PC-3 (cell line): ENCODE measurements at regions not wholly inside any gene's neighbourhood (a gene's known extent, or its start where the extent isn't known, plus 50 kb on each side); places are given as distances from the start of the nearest gene placed in this dataset.

Source experiments
- ATAC-seq: fragments of 200-7000 bp; cut with Tn5 transposase; 2 replicates; pipeline ENCODE4 v1.9.1; 2020; ENCODE audit warnings: mild to moderate bottlenecking, moderate library complexity
- BruUV-seq: library from RNA; stranded (reverse); fragments of 400-500 nt; replicated peaks from 2 replicates; lab custom pipeline; 2021; lab: Mats Ljungman, UMichigan
- CTCF ChIA-PET: fragments of 300-600 bp; sonication (Branson Sonifier 250); formaldehyde crosslinking; loops from one replicate; lab custom pipeline; 2022; ENCODE audit warnings: antibody characterized with exemption; lab: Charles Lee
- POLR2A ChIA-PET: fragments of 300-600 bp; sonication (Branson Sonifier 250); formaldehyde crosslinking; loops from one replicate; lab custom pipeline; 2022; ENCODE audit warnings: antibody characterized with exemption; ENCODE audit not compliant: unreplicated experiment; lab: Charles Lee
- DNase-seq: peaks from one replicate; pipeline ENCODE4 v3.0.0-alpha.2; 2015
- H2AFZ ChIP-seq: fragments of 300-600 bp; sonication (generic); 2 replicates; pipeline ENCODE4 v1.6.0; 2016; ENCODE audit warnings: antibody characterized with exemption, low read length
- H3F3A ChIP-seq: fragments of 300-600 bp; sonication (generic); one replicate; pipeline ENCODE4 v1.6.0; 2017; ENCODE audit warnings: antibody characterized with exemption, low read length, control low read depth, mild to moderate bottlenecking; ENCODE audit not compliant: unreplicated experiment
- H3K27ac ChIP-seq: fragments of 300-600 bp; sonication (generic); 2 replicates; pipeline ENCODE4 v1.5.1; 2016; ENCODE audit warnings: mild to moderate bottlenecking, low read length
- H3K27me3 ChIP-seq: fragments of 300-600 bp; sonication (generic); 2 replicates; pipeline ENCODE4 v1.6.1; 2016; ENCODE audit warnings: low read length, mixed read lengths
- H3K36me3 ChIP-seq: fragments of 300-600 bp; sonication (generic); 2 replicates; pipeline ENCODE4 v1.6.1; 2016; ENCODE audit warnings: low read depth, mixed run types, low read length, mixed read lengths
- H3K4me1 ChIP-seq: fragments of 300-600 bp; sonication (generic); 2 replicates; pipeline ENCODE4 v1.5.1; 2016; ENCODE audit warnings: low read length; ENCODE audit not compliant: insufficient read depth
- H3K4me2 ChIP-seq: fragments of 300-600 bp; sonication (generic); 2 replicates; pipeline ENCODE4 v1.6.0; 2016; ENCODE audit warnings: low read length
- H3K4me3 ChIP-seq: fragments of 300-600 bp; sonication (generic); 2 replicates; pipeline ENCODE4 v1.5.1; 2016; ENCODE audit warnings: mild to moderate bottlenecking, low read length, mixed read lengths
- H3K79me2 ChIP-seq: fragments of 300-600 bp; sonication (generic); 2 replicates; pipeline ENCODE4 v1.6.1; 2017; ENCODE audit warnings: low read length, mixed read lengths
- H3K9ac ChIP-seq: fragments of 300-600 bp; sonication (generic); 2 replicates; pipeline ENCODE4 v1.6.0; 2016; ENCODE audit warnings: mild to moderate bottlenecking, low read length
- H3K9me2 ChIP-seq: fragments of 300-600 bp; sonication (generic); replicated peaks from 2 replicates; pipeline ENCODE4 v1.6.1; 2016; ENCODE audit warnings: mixed run types, low read length, mixed read lengths
- H3K9me3 ChIP-seq: fragments of 300-600 bp; sonication (generic); 2 replicates; pipeline ENCODE4 v1.6.1; 2016; ENCODE audit warnings: low read length, mixed read lengths
- H4K20me1 ChIP-seq: fragments of 300-600 bp; sonication (generic); 2 replicates; pipeline ENCODE4 v1.6.1; 2016; ENCODE audit warnings: low read length, mixed read lengths
- EZH2 ChIP-seq: fragments of 300-600 bp; sonication (generic); IDR thresholded peaks from one replicate; pipeline ENCODE4 v1.6.1; 2017; ENCODE audit warnings: antibody characterized with exemption, mild to moderate bottlenecking, low read length; ENCODE audit not compliant: unreplicated experiment
- EZH2phosphoT487 ChIP-seq: fragments of 300-600 bp; sonication (generic); IDR thresholded peaks from 2 replicates; pipeline ENCODE4 v1.6.1; 2018; ENCODE audit warnings: mild to moderate bottlenecking, antibody characterized with exemption, low read length, borderline replicate concordance
- intact Hi-C: fragments of 100-400 bp; cut with micrococcal nuclease; formaldehyde crosslinking; loops from 2 replicates; pipeline ENCODE4 v1.9.0; 2023
- TF ChIP-seq, protein P1 (sequence below): fragments of 300-600 bp; sonication (generic); conservative IDR thresholded peaks from 2 replicates; pipeline ENCODE4 v1.5.1; 2017; ENCODE audit warnings: antibody characterized with exemption, low read depth, mild to moderate bottlenecking, low read length

DNA sequence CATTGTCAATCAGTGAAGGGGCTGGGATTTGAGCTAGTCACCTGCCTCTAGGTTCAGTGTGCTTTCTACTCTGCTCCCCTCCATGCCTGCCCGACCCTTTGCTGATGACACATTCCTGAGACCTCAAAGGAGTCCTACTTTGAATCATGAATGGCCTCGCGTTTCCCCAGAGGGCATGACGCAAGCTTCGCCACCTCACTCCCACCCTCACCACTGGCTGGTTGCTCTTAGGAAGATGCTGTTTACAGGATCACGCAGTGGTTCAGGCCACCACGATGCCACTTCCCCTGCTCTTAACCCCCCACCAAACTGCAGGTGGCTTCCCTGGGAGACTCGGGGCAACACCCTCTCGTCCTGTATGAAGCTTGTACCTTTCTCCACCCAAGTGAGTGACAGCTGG is 62.9 kb upstream of the B3GAT1 start:
- H3K9ac ChIP-seq, result no peak overlapping the region
- H3K4me2 ChIP-seq, result no peak overlapping the region
- ChIA-PET CTCF (no interaction called here), POLR2A (no interaction called here)
- intact Hi-C loops, result no loop called here
- DNase-seq (no peak), ATAC-seq (no peak)
- H3K27ac ChIP-seq, result no peak overlapping the region
- no peaks in the 10 kb centered on the region for H3K79me2 ChIP-seq
- no peaks in the 10 kb centered on the region for H3K4me1 ChIP-seq
- BruUV-seq, result no TSS peak
- no peaks in the 10 kb centered on the region for H3K9me2 ChIP-seq
- H3K4me3 ChIP-seq, result no peak overlapping the region
- TF ChIP-seq EZH2, result no peak
- no peak for TF ChIP-seq EZH2phosphoT487
- TF ChIP-seq, protein P1, sequence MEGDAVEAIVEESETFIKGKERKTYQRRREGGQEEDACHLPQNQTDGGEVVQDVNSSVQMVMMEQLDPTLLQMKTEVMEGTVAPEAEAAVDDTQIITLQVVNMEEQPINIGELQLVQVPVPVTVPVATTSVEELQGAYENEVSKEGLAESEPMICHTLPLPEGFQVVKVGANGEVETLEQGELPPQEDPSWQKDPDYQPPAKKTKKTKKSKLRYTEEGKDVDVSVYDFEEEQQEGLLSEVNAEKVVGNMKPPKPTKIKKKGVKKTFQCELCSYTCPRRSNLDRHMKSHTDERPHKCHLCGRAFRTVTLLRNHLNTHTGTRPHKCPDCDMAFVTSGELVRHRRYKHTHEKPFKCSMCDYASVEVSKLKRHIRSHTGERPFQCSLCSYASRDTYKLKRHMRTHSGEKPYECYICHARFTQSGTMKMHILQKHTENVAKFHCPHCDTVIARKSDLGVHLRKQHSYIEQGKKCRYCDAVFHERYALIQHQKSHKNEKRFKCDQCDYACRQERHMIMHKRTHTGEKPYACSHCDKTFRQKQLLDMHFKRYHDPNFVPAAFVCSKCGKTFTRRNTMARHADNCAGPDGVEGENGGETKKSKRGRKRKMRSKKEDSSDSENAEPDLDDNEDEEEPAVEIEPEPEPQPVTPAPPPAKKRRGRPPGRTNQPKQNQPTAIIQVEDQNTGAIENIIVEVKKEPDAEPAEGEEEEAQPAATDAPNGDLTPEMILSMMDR, result no peak
- H3K27me3 ChIP-seq, result peaks cover 35% of the 10 kb centered on the region
- H3K9me3 ChIP-seq, result peaks cover 6% of the 10 kb centered on the region; the same call in 1 of the 2 replicates
- no peaks in the 10 kb centered on the region for H3F3A ChIP-seq
- no peaks in the 10 kb centered on the region for H4K20me1 ChIP-seq
- H2AFZ ChIP-seq, result no peak overlapping the region
- H3K36me3 ChIP-seq, result no peaks in the 10 kb centered on the region

DNA sequence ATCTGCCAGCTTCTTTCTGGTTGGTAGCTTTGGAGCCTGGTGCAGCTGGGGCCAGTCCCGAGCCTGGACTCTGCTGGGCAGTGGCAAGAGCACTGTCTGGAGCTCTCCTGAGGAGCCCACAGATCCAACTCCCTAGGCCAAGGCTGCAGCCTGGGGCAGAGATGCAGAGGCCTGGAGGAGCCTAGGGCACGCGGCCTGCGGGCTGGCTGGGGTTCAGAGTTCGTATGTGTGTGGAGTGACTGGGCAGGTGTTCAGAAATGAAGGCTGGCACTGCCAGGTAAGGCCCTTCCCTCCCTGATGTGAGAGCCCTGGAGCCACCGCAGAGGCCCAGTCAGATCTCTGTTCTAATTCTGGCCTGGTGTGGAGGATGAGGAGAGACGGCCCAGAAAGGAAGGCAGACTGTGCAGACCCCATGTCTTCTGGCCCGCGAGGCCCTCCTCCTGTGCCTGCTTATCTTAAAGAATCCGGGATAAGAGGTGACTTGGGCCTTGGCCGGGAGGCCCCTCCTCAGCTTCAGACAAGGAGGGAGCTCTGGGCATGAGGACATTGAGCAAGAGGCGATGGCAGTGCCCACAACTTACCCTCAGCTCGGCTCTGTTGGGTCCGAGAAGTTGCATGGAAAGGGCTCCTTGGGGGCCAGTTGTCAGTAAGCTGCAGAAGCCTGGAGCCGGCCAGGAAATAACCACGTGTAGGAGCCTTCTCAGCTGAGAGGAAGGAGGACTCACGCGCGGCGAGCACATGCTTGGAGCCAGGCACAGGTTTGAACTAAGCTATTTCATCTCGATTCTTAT is 62.2 kb upstream of the B3GAT1 start:
- Histone ChIP-seq H3F3A (no peaks in the 10 kb centered on the region), H3K9me3 (peaks cover 6% of the 10 kb centered on the region; the same call in 1 of the 2 replicates), H3K79me2 (no peaks in the 10 kb centered on the region), H4K20me1 (no peaks in the 10 kb centered on the region), H3K4me1 (no peaks in the 10 kb centered on the region), H3K9me2 (no peaks in the 10 kb centered on the region), H3K4me2 (no peak overlapping the region), H3K27me3 (peaks cover 42% of the 10 kb centered on the region), H3K27ac (no peak overlapping the region), H3K4me3 (no peak overlapping the region), H2AFZ (no peak overlapping the region), H3K36me3 (no peaks in the 10 kb centered on the region), H3K9ac (no peak overlapping the region)
- TF ChIP-seq EZH2phosphoT487 (no peak), EZH2 (no peak)
- TF ChIP-seq, protein P1, result no peak
- intact Hi-C loops, result no loop called here
- CTCF ChIA-PET, result no interaction called here
- POLR2A ChIA-PET, result no interaction called here
- no TSS peak for BruUV-seq
- no peak for ATAC-seq
- DNase-seq, result no peak

DNA sequence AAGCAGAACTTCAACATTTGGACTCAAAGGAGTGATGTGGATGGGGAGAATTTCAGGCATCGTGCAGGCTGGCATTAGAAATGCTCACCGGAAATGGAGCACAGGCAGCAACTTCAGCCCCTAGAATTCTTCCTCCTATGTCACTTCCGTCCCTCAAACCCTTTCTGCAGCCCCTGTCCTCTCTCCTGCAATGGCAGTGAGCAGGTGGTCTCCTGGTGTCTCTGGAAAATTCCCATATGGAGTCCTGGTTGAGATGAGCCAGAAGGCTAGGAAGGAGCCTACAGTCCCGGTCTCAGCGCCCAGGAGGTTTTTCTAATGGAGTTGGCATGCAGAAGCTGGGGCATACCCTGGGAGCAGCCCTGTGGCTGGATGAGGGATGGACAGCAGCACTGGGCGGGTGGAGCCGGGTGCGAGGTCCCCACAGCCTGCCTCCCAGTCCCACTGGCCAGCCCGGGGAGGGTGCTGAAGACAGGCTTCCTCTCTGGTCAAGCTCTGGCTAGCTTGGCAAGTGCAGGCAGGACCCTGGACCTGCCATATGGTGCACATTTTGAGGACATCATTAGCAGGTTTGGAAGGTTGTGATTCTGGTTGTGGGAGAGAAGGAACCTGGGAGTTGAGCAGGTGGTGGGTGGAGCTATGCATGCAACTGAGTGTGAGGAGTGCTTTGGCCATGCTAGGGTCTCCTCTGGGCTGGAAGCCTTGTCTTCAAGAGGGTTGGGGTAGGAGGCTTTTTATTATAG is 59.8 kb upstream of the B3GAT1 start:
- ATAC-seq (no peak), DNase-seq (no peak)
- no peaks in the 10 kb centered on the region for H3K4me1 ChIP-seq
- no peaks in the 10 kb centered on the region for H4K20me1 ChIP-seq
- H3F3A ChIP-seq, result no peaks in the 10 kb centered on the region
- no peaks in the 10 kb centered on the region for H3K36me3 ChIP-seq
- TF ChIP-seq EZH2 (no peak), EZH2phosphoT487 (no peak)
- TF ChIP-seq, protein P1, result no peak
- POLR2A ChIA-PET, result no interaction called here
- H3K27ac ChIP-seq, result no peak overlapping the region
- no peak overlapping the region for H3K9ac ChIP-seq
- H2AFZ ChIP-seq, result no peak overlapping the region
- H3K4me2 ChIP-seq, result no peak overlapping the region
- CTCF ChIA-PET, result no interaction called here
- no peaks in the 10 kb centered on the region for H3K9me2 ChIP-seq
- no peaks in the 10 kb centered on the region; the same call in 1 of the 2 replicates for H3K9me3 ChIP-seq
- H3K27me3 ChIP-seq, result peaks cover 66% of the 10 kb centered on the region
- no peak overlapping the region for H3K4me3 ChIP-seq
- no peaks in the 10 kb centered on the region for H3K79me2 ChIP-seq
- no TSS peak for BruUV-seq
- intact Hi-C loops, result no loop called here
